Cardiac fibroblast (primary cell): ENCODE measurements at regions not wholly inside any gene's neighbourhood (a gene's known extent, or its start where the extent isn't known, plus 50 kb on each side); places are given as distances from the start of the nearest gene placed in this dataset.

Source experiments
- DNase-seq, 2 donors: peaks; one replicate each; pipeline versions ENCODE4 v3.0.0 to v3.0.0-alpha.2; 2010; ENCODE audit warnings: low read depth in 2 of 2
- H3K4me3 ChIP-seq, 2 donors: replicated peaks in 1 of 2; 1 replicate in 1 of 2; 2 replicates in 1 of 2; pipeline ENCODE4 v1.5.1; 2011; ENCODE audit warnings: low read depth in 2 of 2, low read length in 2 of 2, mild to moderate bottlenecking in 2 of 2, moderate library complexity in 1 of 2
- CTCF ChIP-seq: IDR thresholded peaks from one replicate; pipeline ENCODE4 v1.5.1; 2011; ENCODE audit warnings: low read depth, mild to moderate bottlenecking, low read length, inconsistent platforms

GRCh38 chr22:48410536-48410935, 1417.1 kb downstream of the BRD1 start:
- DNase-seq = no peak
- TF ChIP-seq CTCF = no peak
- no peak overlapping the region for H3K4me3 ChIP-seq

GRCh38 chr22:48407256-48407955, 1420.3 kb downstream of the BRD1 start:
- TF ChIP-seq CTCF = no peak
- no peak for DNase-seq
- no peak overlapping the region for H3K4me3 ChIP-seq

- H3K4me3 ChIP-seq = no peak overlapping the region
- DNase-seq = no peak
- TF ChIP-seq CTCF = no peak
These were observed 1421.5 kb downstream of the BRD1 start for GRCh38 chr22:48406161-48406560.

- no peak for TF ChIP-seq CTCF
These were observed 1421.9 kb downstream of the BRD1 start for GRCh38 chr22:48405741-48406140.

GRCh38 chr22:48404801-48405447, 1422.7 kb downstream of the BRD1 start:
- no peak overlapping the region for H3K4me3 ChIP-seq
- no peak for TF ChIP-seq CTCF
- no peak for DNase-seq

More at GRCh38 chr22:48405741-48406140, 1421.9 kb downstream of the BRD1 start:
- DNase-seq = no peak
- no peak overlapping the region for H3K4me3 ChIP-seq

- no peak for TF ChIP-seq CTCF
- no peak for DNase-seq
- no peak overlapping the region for H3K4me3 ChIP-seq
These were observed 1423.9 kb downstream of the BRD1 start for GRCh38 chr22:48403521-48404403.
